HL-60 (cell line): ENCODE measurements at regions not wholly inside any gene's neighbourhood (a gene's known extent, or its start where the extent isn't known, plus 50 kb on each side); places are given as distances from the start of the nearest gene placed in this dataset.

Experiments
- DNase-seq, 2 experiments: peaks; one replicate each; pipeline ENCODE4 v3.0.0-alpha.2; 2010 to 2020; ENCODE audit warnings: low read depth in 1 of 2, low spot score in 1 of 2
- H3K27ac ChIP-seq: fragments of 250-450 bp; sonication (Bioruptor Pico); replicated peaks from 2 replicates; pipeline ENCODE4 v1.5.1; 2020; ENCODE audit warnings: mild to moderate bottlenecking, moderate library complexity
- H3K27me3 ChIP-seq: fragments of 250-450 bp; sonication (Bioruptor Pico); 2 replicates; pipeline ENCODE4 v1.5.1; 2021; ENCODE audit warnings: mild to moderate bottlenecking, moderate library complexity; ENCODE audit not compliant: insufficient read depth, poor library complexity, severe bottlenecking
- H3K4me3 ChIP-seq: replicated peaks from 2 replicates; pipeline ENCODE4 v1.5.1; 2011; ENCODE audit warnings: mild to moderate bottlenecking, control low read depth, low read length; ENCODE audit not compliant: insufficient read depth
- CTCF ChIP-seq: IDR thresholded peaks from one replicate; pipeline ENCODE4 v1.5.1; 2011; ENCODE audit warnings: low read length, control low read depth, inconsistent platforms; ENCODE audit not compliant: insufficient read depth
- GABPA ChIP-seq: IDR thresholded peaks from 2 replicates; pipeline ENCODE4 v1.6.1; 2012; ENCODE audit warnings: low read depth
- POLR2AphosphoS5 ChIP-seq: IDR thresholded peaks from 2 replicates; pipeline ENCODE4 v1.6.1; 2012; ENCODE audit warnings: low read depth
- REST ChIP-seq: IDR thresholded peaks from 2 replicates; pipeline ENCODE4 v1.6.1; 2012; ENCODE audit warnings: low read depth; ENCODE audit not compliant: insufficient replicate concordance
- SPI1 ChIP-seq: IDR thresholded peaks from 2 replicates; pipeline ENCODE4 v1.6.1; 2012; ENCODE audit warnings: low read depth, mild to moderate bottlenecking, borderline replicate concordance

- H3K27me3 ChIP-seq, result no peaks in the 10 kb centered on the region
- no peak for DNase-seq
- TF ChIP-seq SPI1, result no peak
- no peak for TF ChIP-seq GABPA
- no peak for TF ChIP-seq CTCF
- TF ChIP-seq REST, result no peak
- TF ChIP-seq POLR2AphosphoS5, result no peak
- no peak overlapping the region for H3K4me3 ChIP-seq
- no peak overlapping the region for H3K27ac ChIP-seq
Measured at GRCh38 chr9:16954040-16954439, 83.6 kb upstream of the BNC2 start.

- DNase-seq, result no peak
- H3K27me3 ChIP-seq, result no peaks in the 10 kb centered on the region
- H3K4me3 ChIP-seq, result no peak overlapping the region
- no peak overlapping the region for H3K27ac ChIP-seq
- no peak for TF ChIP-seq REST
- no peak for TF ChIP-seq CTCF
- TF ChIP-seq GABPA, result no peak
- TF ChIP-seq POLR2AphosphoS5, result no peak
- no peak for TF ChIP-seq SPI1
Measured at GRCh38 chr9:16951502-16951901, 81.0 kb upstream of the BNC2 start.

- no peak overlapping the region for H3K4me3 ChIP-seq
- no peaks in the 10 kb centered on the region for H3K27me3 ChIP-seq
- no peak for DNase-seq
- H3K27ac ChIP-seq, result no peak overlapping the region
- no peak for TF ChIP-seq SPI1
- no peak for TF ChIP-seq POLR2AphosphoS5
- no peak for TF ChIP-seq GABPA
- no peak for TF ChIP-seq CTCF
- TF ChIP-seq REST, result no peak
Measured at GRCh38 chr9:16950051-16950450, 79.6 kb upstream of the BNC2 start.
